Activated CD4-positive, alpha-beta T cell treated with anti-CD3 and anti-CD28 coated beads for 36 hours (primary cell): ENCODE measurements at regions not wholly inside any gene's neighbourhood (a gene's known extent, or its start where the extent isn't known, plus 50 kb on each side); places are given as distances from the start of the nearest gene placed in this dataset.
"Not testable (repeated sequence)": the region's sequence is repeated elsewhere in the genome, so short reads cannot be mapped to it uniquely, and the experiment has no call there.

Experiments used
- ATAC-seq: fragments of 200-7000 bp; cut with Tn5 transposase; one replicate; pipeline ENCODE4 v1.10.0; 2021; ENCODE audit warnings: mild to moderate bottlenecking, moderate library complexity
- CTCF ChIA-PET: fragments of 350-600 bp; sonication (Branson Sonifier 250); formaldehyde crosslinking; loops from one replicate; lab custom pipeline; 2021; ENCODE audit warnings: antibody characterized with exemption; lab: Charles Lee
- POLR2A ChIA-PET: fragments of 350-600 bp; sonication (Branson Sonifier 250); formaldehyde crosslinking; loops from one replicate; lab custom pipeline; 2021; ENCODE audit warnings: antibody characterized with exemption, inconsistent platforms; lab: Charles Lee
- DNase-seq: peaks from one replicate; pipeline ENCODE4 v3.0.0-alpha.2; 2020
- H3K27ac Mint-ChIP-seq: one replicate; pipeline ENCODE4 v1.8.0; 2021; ENCODE audit warnings: mixed read lengths
- H3K27me3 Mint-ChIP-seq: one replicate; pipeline ENCODE4 v1.8.0; 2021; ENCODE audit warnings: mixed read lengths
- H3K36me3 Mint-ChIP-seq: one replicate; pipeline ENCODE4 v1.8.0; 2021; ENCODE audit warnings: low read depth, mixed read lengths
- H3K4me1 Mint-ChIP-seq: one replicate; pipeline ENCODE4 v1.8.0; 2021; ENCODE audit warnings: mixed read lengths
- H3K4me3 Mint-ChIP-seq: one replicate; pipeline ENCODE4 v1.8.0; 2021; ENCODE audit warnings: mild to moderate bottlenecking, moderate library complexity, mixed read lengths
- H3K9me3 Mint-ChIP-seq: one replicate; pipeline ENCODE4 v1.8.0; 2021; ENCODE audit warnings: low read depth, mixed read lengths
- intact Hi-C, 2 experiments: fragments of 100-400 bp; cut with DNase I in 1 of 2; cut with micrococcal nuclease in 1 of 2; formaldehyde crosslinking; loops; one replicate each; pipeline versions ENCODE4 v1.14.2 to v1.15.1; 2022 to 2024; cut with DNase I, micrococcal nuclease

DNA sequence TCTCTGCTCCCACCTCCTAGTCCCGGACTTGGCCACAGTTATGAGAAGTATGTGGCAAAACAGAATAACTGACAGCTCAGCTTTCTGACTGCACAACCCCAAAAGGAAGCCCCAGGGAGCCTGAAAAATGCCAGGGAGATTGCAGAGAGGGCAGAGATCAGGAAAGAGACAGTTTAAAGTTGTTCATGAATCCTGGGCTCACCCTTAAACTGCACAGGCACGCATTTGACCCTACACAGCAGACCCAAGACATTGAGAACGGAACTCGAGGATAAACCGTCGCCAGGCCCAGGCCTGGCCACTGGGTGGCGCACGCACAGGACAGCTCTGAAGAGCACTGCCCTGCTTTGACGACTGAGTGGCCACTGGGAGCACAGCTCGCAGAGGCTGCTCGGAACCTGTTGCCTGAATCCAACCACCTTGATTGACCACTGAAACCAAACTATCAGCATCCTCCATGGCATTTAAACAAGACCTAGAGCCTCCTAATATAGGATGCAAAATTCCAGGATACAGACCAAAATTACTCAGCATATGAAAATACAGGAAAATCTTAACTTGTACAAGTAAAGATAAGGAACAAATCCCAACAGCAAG lies 114.0 kb downstream of the C16orf95 start:
- intact Hi-C loops = loop anchor here in 1 of 2 experiments (1.0 to 10.0 kb wide), 2 partner anchors 75 to 638 kb away; partner anchors contain the start of gene FOXC2
- Mint-ChIP-seq H3K9me3 (no peaks in the 10 kb centered on the region), H3K36me3 (no peaks in the 10 kb centered on the region), H3K4me3 (no peak overlapping the region), H3K27me3 (peaks cover 8% of the 10 kb centered on the region), H3K4me1 (no peaks in the 10 kb centered on the region), H3K27ac (no peak overlapping the region)
- ATAC-seq (peak; percentile 83), DNase-seq (peak; percentile 79)
- ChIA-PET POLR2A (no interaction called here), CTCF (interaction anchor here (0.7 to 1.4 kb wide), 3 partner anchors 10 to 76 kb away, joined by 3 to 4 read pairs (median 3); no protein-coding TSS in a partner anchor)

DNA sequence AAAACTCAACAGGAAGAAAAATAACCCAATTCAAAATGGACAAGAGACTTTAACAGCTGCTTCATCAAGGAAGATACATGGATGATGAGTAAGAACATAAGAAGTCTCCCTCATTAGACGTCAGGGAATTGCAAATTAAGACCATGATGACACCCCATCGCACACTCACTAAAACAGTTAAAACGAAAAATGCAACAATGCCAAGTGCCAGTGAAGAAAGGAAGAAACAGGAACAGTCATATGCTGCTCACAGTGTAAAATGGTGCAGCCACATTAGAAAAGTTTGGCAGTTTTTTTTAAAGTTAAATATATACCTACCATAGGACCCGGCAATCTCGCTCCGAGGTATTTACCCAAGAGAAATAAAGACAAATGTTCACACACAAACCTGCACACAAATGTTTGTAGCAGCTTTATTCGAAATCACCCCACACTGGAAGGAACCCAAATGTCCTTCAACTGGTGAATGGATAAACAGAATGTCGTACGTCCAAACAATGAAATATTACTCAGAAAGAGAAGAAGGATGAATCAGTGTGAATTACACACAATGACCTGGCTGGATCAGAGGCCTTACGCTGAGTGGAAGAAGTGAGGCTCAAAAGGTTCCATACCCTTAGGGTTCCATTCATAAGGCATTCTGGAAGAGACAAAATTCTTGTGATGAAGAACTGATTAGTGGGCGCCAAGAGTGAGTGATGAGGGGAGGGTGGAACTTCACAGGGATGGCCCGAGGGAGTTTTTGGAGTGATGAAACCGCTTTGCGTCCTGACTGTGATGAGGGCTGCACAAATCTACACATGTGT lies 110.3 kb downstream of the C16orf95 start:
- ChIA-PET POLR2A (no interaction called here), CTCF (interaction anchor here (2.2 kb wide), 1 partner anchor 72 kb away, joined by 10 read pairs; no protein-coding TSS in a partner anchor)
- Mint-ChIP-seq H3K4me3 (no peak overlapping the region), H3K27ac (no peak overlapping the region), H3K9me3 (no peaks in the 10 kb centered on the region), H3K4me1 (no peaks in the 10 kb centered on the region), H3K27me3 (peaks cover 5% of the 10 kb centered on the region), H3K36me3 (no peaks in the 10 kb centered on the region)
- intact Hi-C loops = loop anchor here in 1 of 2 experiments (10.0 kb wide), 1 partner anchor 642 kb away; the partner anchor contains the start of gene FOXC2
- DNase-seq (no peak), ATAC-seq (no peak)

DNA sequence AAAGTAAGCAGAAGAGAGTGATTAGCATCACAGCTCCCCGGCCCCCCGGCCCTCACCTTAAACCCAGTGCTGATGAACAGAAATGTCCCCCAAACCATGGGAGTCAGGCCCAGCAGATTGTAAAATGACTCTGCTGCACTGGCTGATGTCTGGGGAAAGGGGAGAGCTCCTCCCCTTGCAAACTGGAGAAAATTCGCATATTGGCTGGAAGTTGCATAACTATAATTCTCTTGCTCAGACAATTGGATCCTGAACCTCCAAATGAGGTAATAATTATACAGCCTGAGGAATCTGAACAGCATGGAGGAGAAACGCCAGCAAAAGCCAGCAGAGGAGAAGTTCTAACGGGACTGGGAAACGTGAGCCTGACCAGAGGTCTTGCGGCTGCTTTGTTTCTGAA lies 109.7 kb downstream of the C16orf95 start:
- no peak overlapping the region for H3K4me3 Mint-ChIP-seq
- H3K36me3 Mint-ChIP-seq = no peaks in the 10 kb centered on the region
- DNase-seq (no peak), ATAC-seq (no peak)
- H3K27me3 Mint-ChIP-seq = peaks cover 4% of the 10 kb centered on the region
- H3K9me3 Mint-ChIP-seq = no peaks in the 10 kb centered on the region
- ChIA-PET POLR2A (no interaction called here), CTCF (no interaction called here)
- intact Hi-C loops = loop anchor here in 1 of 2 experiments (10.0 kb wide), 1 partner anchor 643 kb away; the partner anchor contains the start of gene FOXC2
- no peak overlapping the region for H3K27ac Mint-ChIP-seq
- H3K4me1 Mint-ChIP-seq = no peaks in the 10 kb centered on the region

DNA sequence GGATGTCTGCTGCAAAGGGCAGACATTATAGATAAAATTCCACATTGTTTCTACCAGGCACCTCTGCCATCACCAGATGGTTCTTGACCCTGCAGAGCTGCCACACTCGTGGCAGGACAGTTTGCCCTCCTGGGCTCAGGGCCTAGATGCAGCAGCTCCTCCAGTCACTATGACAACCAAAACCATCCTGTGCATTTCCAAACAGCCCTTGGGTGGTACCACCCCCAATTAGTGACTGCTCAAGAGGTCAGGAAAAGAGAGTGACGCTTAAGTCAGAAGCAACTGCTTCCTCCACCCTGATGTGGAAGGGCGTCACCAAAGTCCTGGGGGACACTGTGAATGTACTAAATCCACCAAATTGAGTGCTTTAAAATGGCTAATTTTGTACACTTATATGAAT lies 109.2 kb downstream of the C16orf95 start:
- ChIA-PET CTCF (no interaction called here), POLR2A (no interaction called here)
- DNase-seq (no peak), ATAC-seq (no peak)
- Mint-ChIP-seq H3K9me3 (no peaks in the 10 kb centered on the region), H3K27ac (no peak overlapping the region), H3K27me3 (peaks cover 4% of the 10 kb centered on the region), H3K4me3 (no peak overlapping the region), H3K36me3 (no peaks in the 10 kb centered on the region), H3K4me1 (no peaks in the 10 kb centered on the region)
- intact Hi-C loops = loop anchor here in 1 of 2 experiments (10.0 kb wide), 1 partner anchor 643 kb away; the partner anchor contains the start of gene FOXC2

DNA sequence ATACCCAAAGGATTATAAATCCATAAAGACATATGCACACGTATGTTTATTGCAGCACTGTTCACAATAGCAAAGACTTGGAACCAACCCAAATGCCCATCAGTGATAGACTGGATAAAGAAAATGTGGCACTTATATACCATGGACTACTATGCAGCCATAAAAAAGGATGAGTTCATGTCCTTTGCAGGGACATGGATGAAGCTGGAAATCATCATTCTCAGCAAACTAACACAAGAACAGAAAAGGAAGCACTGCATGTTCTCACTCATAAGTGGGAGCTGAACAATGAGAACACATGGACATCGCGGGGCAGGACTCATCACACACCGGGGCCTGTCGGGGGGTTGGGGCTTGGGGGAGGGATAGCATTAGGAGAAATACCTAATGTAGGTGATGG lies 108.2 kb downstream of the C16orf95 start:
- H3K9me3 Mint-ChIP-seq, H3K4me3 Mint-ChIP-seq, H3K27ac Mint-ChIP-seq, H3K27me3 Mint-ChIP-seq, H3K4me1 Mint-ChIP-seq, ATAC-seq, H3K36me3 Mint-ChIP-seq, DNase-seq, POLR2A ChIA-PET: not testable (repeated sequence)
- CTCF ChIA-PET = interaction anchor here (0.5 kb wide), 1 partner anchor 1575 kb away, joined by 3 read pairs; no protein-coding TSS in a partner anchor
- intact Hi-C loops = loop anchor here in 1 of 2 experiments (10.0 kb wide), 1 partner anchor 644 kb away; the partner anchor contains the start of gene FOXC2

DNA sequence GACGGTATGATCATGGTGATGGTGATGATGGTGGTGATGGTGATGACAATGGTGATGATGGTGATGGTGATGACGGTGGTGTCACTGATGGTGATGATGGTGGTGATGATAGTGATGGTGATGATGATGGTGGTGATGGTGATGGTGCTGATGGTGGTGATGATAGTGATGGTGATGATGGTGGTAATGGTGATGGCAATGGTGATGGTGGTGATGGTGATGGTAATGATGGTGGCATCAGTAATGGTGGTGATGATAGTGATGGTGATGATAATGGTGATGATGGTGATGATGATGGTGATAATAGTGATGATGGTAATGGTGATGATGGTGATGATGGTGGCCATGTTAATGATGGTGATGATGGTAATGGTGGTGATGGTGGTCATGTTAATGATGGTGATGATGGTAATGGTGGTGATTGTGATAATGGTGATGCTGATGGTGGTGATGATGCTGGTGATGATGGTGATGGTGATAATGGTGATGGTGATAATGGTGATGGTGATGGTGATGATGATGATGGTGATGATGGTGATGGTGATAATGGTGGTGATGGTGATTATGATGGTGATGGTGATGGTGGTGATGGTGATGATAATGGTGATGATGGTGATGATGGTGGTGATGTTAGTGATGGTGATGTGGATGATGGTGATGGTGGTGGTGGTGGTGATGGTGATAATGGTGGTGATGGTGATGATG lies 107.2 kb downstream of the C16orf95 start:
- ChIA-PET POLR2A (no interaction called here), CTCF (no interaction called here)
- Mint-ChIP-seq H3K27ac (no peak overlapping the region), H3K4me3 (no peak overlapping the region), H3K9me3 (no peaks in the 10 kb centered on the region), H3K27me3 (no peaks in the 10 kb centered on the region), H3K4me1 (no peaks in the 10 kb centered on the region), H3K36me3 (no peaks in the 10 kb centered on the region)
- intact Hi-C loops = loop anchor here in 1 of 2 experiments (10.0 kb wide), 1 partner anchor 645 kb away; the partner anchor contains the start of gene FOXC2
- ATAC-seq = no peak
- DNase-seq = no peak

DNA sequence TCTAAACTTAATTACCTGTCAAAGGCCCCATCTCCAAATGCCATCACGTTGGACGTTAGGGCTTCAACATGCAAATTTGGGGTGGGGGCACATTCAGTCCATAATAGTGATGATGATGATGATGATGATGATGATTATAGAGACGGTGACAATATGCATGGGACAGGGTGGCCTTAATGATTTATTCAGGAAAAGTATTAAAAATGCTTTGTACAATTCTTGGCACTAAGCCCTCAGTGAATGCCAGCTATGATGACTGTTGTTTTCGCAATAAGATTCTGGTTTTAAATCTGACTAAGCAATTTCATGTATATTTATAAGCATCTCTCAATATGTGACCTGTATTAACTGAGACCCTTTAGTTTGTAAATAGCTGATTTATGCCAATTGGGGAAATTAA lies 106.3 kb downstream of the C16orf95 start:
- Mint-ChIP-seq H3K4me3 (no peak overlapping the region), H3K27ac (no peak overlapping the region), H3K27me3 (no peaks in the 10 kb centered on the region), H3K9me3 (no peaks in the 10 kb centered on the region), H3K36me3 (no peaks in the 10 kb centered on the region), H3K4me1 (no peaks in the 10 kb centered on the region)
- ChIA-PET CTCF (interaction anchor here (0.8 kb wide), 1 partner anchor 937 kb away, joined by 4 read pairs; no protein-coding TSS in a partner anchor), POLR2A (no interaction called here)
- DNase-seq (no peak), ATAC-seq (no peak)
- intact Hi-C loops = no loop called here

DNA sequence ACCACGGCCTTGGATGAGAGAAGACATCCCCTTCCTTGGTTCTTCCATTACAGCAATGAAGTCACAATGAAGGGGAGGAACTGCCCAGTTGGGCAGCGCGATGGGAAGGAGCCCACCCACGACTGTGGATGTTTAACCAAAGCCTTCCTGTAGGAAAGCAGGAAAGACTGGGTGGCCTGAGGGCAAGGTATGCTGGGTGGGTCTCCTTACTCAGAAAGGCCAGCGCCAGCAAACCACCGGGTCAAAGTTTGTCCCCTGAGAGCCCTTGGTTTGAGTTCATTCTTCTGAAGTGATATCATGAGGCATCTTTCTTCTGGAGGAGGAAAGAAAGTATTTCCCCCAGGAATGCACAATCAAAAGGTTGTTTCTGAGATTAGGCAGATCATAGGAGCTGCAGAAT lies 105.2 kb downstream of the C16orf95 start:
- POLR2A ChIA-PET = no interaction called here
- Mint-ChIP-seq H3K4me1 (no peaks in the 10 kb centered on the region), H3K9me3 (no peaks in the 10 kb centered on the region), H3K27me3 (peaks cover 2% of the 10 kb centered on the region), H3K4me3 (no peak overlapping the region), H3K27ac (no peak overlapping the region), H3K36me3 (no peaks in the 10 kb centered on the region)
- no peak for ATAC-seq
- DNase-seq = no peak
- CTCF ChIA-PET = no interaction called here
- intact Hi-C loops = no loop called here

DNA sequence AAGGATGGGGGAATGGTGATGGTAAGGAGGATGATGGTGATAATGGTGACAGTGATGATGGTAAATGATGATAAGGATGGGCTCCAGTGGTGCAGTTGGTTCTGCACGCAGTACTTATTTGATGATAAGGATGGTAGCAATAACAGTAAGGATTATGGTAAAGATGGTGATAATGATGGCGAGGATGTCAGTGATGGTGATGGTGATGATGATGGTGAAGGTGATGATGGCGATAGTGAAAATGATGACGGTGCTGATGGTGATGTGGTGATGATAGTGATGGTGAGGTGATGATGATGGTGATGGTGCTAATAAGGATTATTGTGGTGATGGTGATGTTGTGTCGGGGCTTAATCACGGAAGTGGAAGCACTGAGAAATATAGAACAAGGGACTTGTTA lies 103.7 kb downstream of the C16orf95 start:
- intact Hi-C loops = no loop called here

DNA sequence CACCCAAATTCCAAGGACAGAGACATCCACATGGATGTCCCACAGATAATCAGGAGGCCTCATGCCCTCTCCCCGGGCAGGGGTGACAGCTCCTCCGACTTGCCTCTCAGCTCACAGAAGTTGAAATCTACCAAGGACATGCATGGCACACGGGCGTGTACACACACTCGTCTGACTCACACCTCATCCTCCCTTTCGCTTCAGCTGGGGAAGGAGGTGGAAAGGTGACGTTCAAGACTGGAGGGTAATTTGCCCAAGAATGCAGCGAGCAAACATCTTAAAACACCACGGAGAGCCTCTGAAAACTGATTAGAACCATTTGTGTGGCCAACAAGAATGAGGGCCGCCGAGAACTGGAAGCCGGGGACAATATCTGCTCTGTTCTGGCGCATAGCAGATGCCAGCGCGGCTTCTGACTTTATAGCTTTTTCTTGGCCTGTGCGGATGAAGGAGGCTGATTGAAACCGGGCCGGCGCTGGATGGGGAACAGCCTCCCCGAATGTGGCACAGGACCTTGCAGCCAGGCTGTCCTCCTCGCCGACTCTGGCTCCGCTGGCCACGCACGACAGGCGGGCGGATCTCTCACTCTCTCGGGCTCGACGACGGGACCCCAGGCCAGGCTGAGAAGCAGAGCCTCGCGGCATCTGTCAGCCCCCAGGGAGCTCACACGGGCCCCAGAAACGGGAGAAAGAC lies 100.9 kb downstream of the C16orf95 start:
- Mint-ChIP-seq H3K36me3 (no peaks in the 10 kb centered on the region), H3K27ac (no peak overlapping the region), H3K9me3 (no peaks in the 10 kb centered on the region), H3K4me3 (no peak overlapping the region), H3K27me3 (peaks cover 6% of the 10 kb centered on the region), H3K4me1 (no peaks in the 10 kb centered on the region)
- no peak for DNase-seq
- POLR2A ChIA-PET = no interaction called here
- ATAC-seq = no peak
- intact Hi-C loops = no loop called here
- CTCF ChIA-PET = no interaction called here

More for the DNA sequence above, 103.7 kb downstream of the C16orf95 start:
- peaks cover 2% of the 10 kb centered on the region for H3K27me3 Mint-ChIP-seq
- H3K4me3 Mint-ChIP-seq = no peak overlapping the region
- no peaks in the 10 kb centered on the region for H3K36me3 Mint-ChIP-seq
- ChIA-PET POLR2A (no interaction called here), CTCF (no interaction called here)
- no peak overlapping the region for H3K27ac Mint-ChIP-seq
- DNase-seq (no peak), ATAC-seq (no peak)
- no peaks in the 10 kb centered on the region for H3K9me3 Mint-ChIP-seq
- H3K4me1 Mint-ChIP-seq = no peaks in the 10 kb centered on the region

DNA sequence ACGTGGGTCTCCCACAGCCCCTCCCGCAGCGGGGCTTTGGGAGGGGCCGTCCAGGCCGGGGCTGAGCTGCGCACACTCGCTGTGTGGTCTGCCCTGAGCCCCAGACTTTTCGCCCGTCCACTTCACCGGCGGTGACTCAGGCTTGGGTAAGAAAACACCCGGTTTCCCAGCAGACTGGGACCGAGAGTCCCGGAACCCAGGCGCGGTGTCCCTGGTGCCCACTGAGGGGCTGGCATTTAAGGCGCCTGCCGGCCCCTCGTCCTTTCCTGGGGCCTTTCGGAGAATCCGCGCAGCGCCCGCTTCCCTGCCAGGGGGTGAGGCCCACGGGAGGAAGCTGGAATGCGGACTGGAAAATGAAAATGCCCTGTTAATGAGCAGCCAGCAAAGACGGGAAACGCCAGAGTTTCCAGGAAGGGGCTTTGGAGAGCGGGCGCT lies 100.3 kb downstream of the C16orf95 start:
- no peaks in the 10 kb centered on the region for H3K9me3 Mint-ChIP-seq
- ChIA-PET CTCF (no interaction called here), POLR2A (no interaction called here)
- intact Hi-C loops = no loop called here
- no peaks in the 10 kb centered on the region for H3K4me1 Mint-ChIP-seq
- DNase-seq (no peak), ATAC-seq (no peak)
- H3K4me3 Mint-ChIP-seq = no peak overlapping the region
- H3K27me3 Mint-ChIP-seq = peaks cover 6% of the 10 kb centered on the region
- no peaks in the 10 kb centered on the region for H3K36me3 Mint-ChIP-seq
- H3K27ac Mint-ChIP-seq = no peak overlapping the region
